ENCODE measurements at regions not wholly inside any gene's neighbourhood (a gene's known extent, or its start where the extent isn't known, plus 50 kb on each side); places are given as distances from the start of the nearest gene placed in this dataset.

GRCh38 chr14:25396128-25396527 is 346.2 kb upstream of the STXBP6 start:
- POLR2A ChIA-PET = no interaction called here
- H3K27ac ChIP-seq (ENCODE audit: low read depth, low read length) = no peak overlapping the region
- no peak overlapping the region for H3K4me3 ChIP-seq (ENCODE audit: low read depth, low read length)
- CTCF ChIA-PET = no interaction called here
- no peaks in the 10 kb centered on the region for H3K27me3 ChIP-seq (ENCODE audit: control insufficient read depth, insufficient read depth, low read length)
- no peak for TF ChIP-seq CTCF (IDR thresholded peaks at IDR 0.05; ENCODE audit: low read depth, low read length)
- DNase-seq (ENCODE audit: low read depth, low spot score) = no peak
- H3K9me3 ChIP-seq (ENCODE audit: control insufficient read depth, insufficient read depth, low read length) = peaks cover 11% of the 10 kb centered on the region

GRCh38 chr14:25394791-25395391 is 344.9 kb upstream of the STXBP6 start:
- DNase-seq (ENCODE audit: low read depth, low spot score) = no peak
- ChIA-PET POLR2A (no interaction called here), CTCF (no interaction called here)
- Histone ChIP-seq H3K27me3 (ENCODE audit: control insufficient read depth, insufficient read depth, low read length) (no peaks in the 10 kb centered on the region), H3K27ac (ENCODE audit: low read depth, low read length) (no peak overlapping the region), H3K9me3 (ENCODE audit: control insufficient read depth, insufficient read depth, low read length) (peaks cover 14% of the 10 kb centered on the region), H3K4me3 (ENCODE audit: low read depth, low read length) (no peak overlapping the region)
- TF ChIP-seq CTCF (IDR thresholded peaks at IDR 0.05; ENCODE audit: low read depth, low read length) = no peak

- Histone ChIP-seq H3K27ac (ENCODE audit: low read depth, low read length) (no peak overlapping the region), H3K9me3 (ENCODE audit: control insufficient read depth, insufficient read depth, low read length) (peaks cover 14% of the 10 kb centered on the region), H3K4me3 (ENCODE audit: low read depth, low read length) (no peak overlapping the region), H3K27me3 (ENCODE audit: control insufficient read depth, insufficient read depth, low read length) (no peaks in the 10 kb centered on the region)
- TF ChIP-seq CTCF (IDR thresholded peaks at IDR 0.05; ENCODE audit: low read depth, low read length) = no peak
- no peak for DNase-seq (ENCODE audit: low read depth, low spot score)
- ChIA-PET POLR2A (no interaction called here), CTCF (no interaction called here)
These were observed 344.4 kb upstream of the STXBP6 start for GRCh38 chr14:25394356-25394755.

GRCh38 chr14:25389948-25390347 is 340.0 kb upstream of the STXBP6 start:
- peaks cover 10% of the 10 kb centered on the region for H3K9me3 ChIP-seq (ENCODE audit: control insufficient read depth, insufficient read depth, low read length)
- no peak for DNase-seq (ENCODE audit: low read depth, low spot score)
- POLR2A ChIA-PET = no interaction called here
- CTCF ChIA-PET = no interaction called here
- no peak for TF ChIP-seq CTCF (IDR thresholded peaks at IDR 0.05; ENCODE audit: low read depth, low read length)
- no peaks in the 10 kb centered on the region for H3K27me3 ChIP-seq (ENCODE audit: control insufficient read depth, insufficient read depth, low read length)
- no peak overlapping the region for H3K4me3 ChIP-seq (ENCODE audit: low read depth, low read length)
- H3K27ac ChIP-seq (ENCODE audit: low read depth, low read length) = no peak overlapping the region

- Histone ChIP-seq H3K9me3 (ENCODE audit: control insufficient read depth, insufficient read depth, low read length) (no peaks in the 10 kb centered on the region; the same call in 1 of the 2 replicates), H3K4me3 (ENCODE audit: low read depth, low read length) (no peak overlapping the region), H3K27me3 (ENCODE audit: control insufficient read depth, insufficient read depth, low read length) (no peaks in the 10 kb centered on the region), H3K27ac (ENCODE audit: low read depth, low read length) (no peak overlapping the region)
- CTCF ChIA-PET = no interaction called here
- POLR2A ChIA-PET = no interaction called here
- TF ChIP-seq CTCF (IDR thresholded peaks at IDR 0.05; ENCODE audit: low read depth, low read length) = no peak
- no peak for DNase-seq (ENCODE audit: low read depth, low spot score)
These were observed 331.6 kb upstream of the STXBP6 start for GRCh38 chr14:25381498-25381897.

Data from AG04450 (cell line).